OCI-LY3 (cell line): ENCODE measurements at regions not wholly inside any gene's neighbourhood (a gene's known extent, or its start where the extent isn't known, plus 50 kb on each side); places are given as distances from the start of the nearest gene placed in this dataset.

ENCODE experiments used
- CTCF ChIP-seq: fragments of 200-600, 300-600 bp; sonication (generic); IDR thresholded peaks from 2 replicates; pipeline ENCODE4 v1.5.1; 2014; ENCODE audit warnings: antibody characterized with exemption, low read length, low read depth
- EZH2phosphoT487 ChIP-seq: fragments of 200-600 bp; shearing (Covaris generic); IDR thresholded peaks from 2 replicates; pipeline ENCODE4 v1.6.1; 2018; ENCODE audit warnings: antibody characterized with exemption, mixed run types, low read depth

GRCh38 chr16:54779549-54779948 lies 151.1 kb upstream of the IRX5 start:
- TF ChIP-seq EZH2phosphoT487 (no peak), CTCF (no peak)
